Stomach (tissue), 4 donors: ENCODE measurements at regions not wholly inside any gene's neighbourhood (a gene's known extent, or its start where the extent isn't known, plus 50 kb on each side); places are given as distances from the start of the nearest gene placed in this dataset.

Experiments
- CTCF ChIP-seq, 7 experiments: fragments of 450-650 bp in 4 of 7; fragments of 200-600 bp in 3 of 7; sonication (generic) in 3 of 7; IDR thresholded peaks; one replicate each; pipeline ENCODE4 v1.5.1; 2016 to 2019; ENCODE audit warnings: antibody characterized with exemption in 7 of 7, control low read depth in 2 of 7, mild to moderate bottlenecking in 1 of 7
- POLR2A ChIP-seq, 4 donors: fragments of 450-650 bp; IDR thresholded peaks; one replicate each; pipeline ENCODE4 v1.6.1; 2016; ENCODE audit warnings: antibody characterized with exemption in 4 of 4, control low read depth in 2 of 4, mild to moderate bottlenecking in 1 of 4, moderate library complexity in 1 of 4

DNA sequence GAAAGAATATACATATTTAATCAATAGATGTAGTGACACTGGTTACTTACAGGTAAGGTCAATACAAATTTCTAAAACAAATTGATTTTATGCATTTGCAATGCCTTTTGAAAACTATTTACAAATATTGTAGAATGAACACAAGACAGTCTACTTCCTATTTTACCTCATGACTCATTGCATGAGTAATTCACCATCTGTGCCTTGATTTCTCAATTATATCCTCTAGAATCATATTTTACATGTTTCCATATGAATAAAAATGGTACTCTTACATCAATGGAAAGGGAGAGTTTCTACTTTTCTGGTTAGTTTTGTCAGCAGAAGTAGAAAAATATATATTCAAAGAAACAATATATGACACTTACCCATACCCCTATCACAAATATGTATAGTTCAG lies 203.8 kb upstream of the CDH7 start:
- no peak for TF ChIP-seq CTCF (IDR thresholded peaks at IDR 0.05)
- no peak for TF ChIP-seq POLR2A (IDR thresholded peaks at IDR 0.05)
